Heart left ventricle (tissue), 16 donors: ENCODE measurements at regions not wholly inside any gene's neighbourhood (a gene's known extent, or its start where the extent isn't known, plus 50 kb on each side); places are given as distances from the start of the nearest gene placed in this dataset.

Source experiments
- ATAC-seq, 4 donors: fragments of 200-7000 bp; cut with Tn5 transposase; one replicate each; pipeline ENCODE4 v1.9.1; 2020 to 2022; ENCODE audit warnings: moderate library complexity in 4 of 4, mild to moderate bottlenecking in 3 of 4, moderate number of reproducible peaks in 1 of 4
- DNase-seq, 5 donors: peaks; one replicate each; pipeline ENCODE4 v3.0.0-alpha.2; 2020
- H3K27ac ChIP-seq, 12 donors: fragments of 200-600 bp; sonication (generic) in 4 of 12; one replicate each; pipeline versions ENCODE4 v1.5.0 to v1.8.0; 2016 to 2022; ENCODE audit warnings: mild to moderate bottlenecking in 2 of 12
- H3K27me3 ChIP-seq, 9 donors: fragments of 200-600 bp; sonication (generic) in 2 of 9; one replicate each; pipeline versions ENCODE4 v1.5.1 to v1.8.0; 2016 to 2022; ENCODE audit warnings: mild to moderate bottlenecking in 3 of 9
- H3K36me3 ChIP-seq, 9 donors: fragments of 200-600 bp; sonication (generic) in 2 of 9; one replicate each; pipeline versions ENCODE4 v1.5.0 to v1.8.0; 2018 to 2022; ENCODE audit warnings: mild to moderate bottlenecking in 2 of 9
- H3K4me1 ChIP-seq, 12 donors: fragments of 200-600 bp; sonication (generic) in 4 of 12; one replicate each; pipeline versions ENCODE4 v1.5.0 to v1.8.0; 2016 to 2022; ENCODE audit warnings: mild to moderate bottlenecking in 3 of 12
- H3K4me3 ChIP-seq, 12 donors: fragments of 200-600 bp; sonication (generic) in 4 of 12; one replicate each; pipeline versions ENCODE4 v1.5.0 to v1.8.0; 2017 to 2022; ENCODE audit warnings: mild to moderate bottlenecking in 9 of 12, moderate library complexity in 4 of 12
- H3K9me3 ChIP-seq, 12 donors: fragments of 200-600 bp; sonication (generic) in 4 of 12; one replicate each; pipeline versions ENCODE4 v1.5.0 to v1.8.0; 2016 to 2022; ENCODE audit warnings: mild to moderate bottlenecking in 1 of 12
- POLR2A ChIP-seq, 2 donors: fragments of 450-650 bp; IDR thresholded peaks; one replicate each; pipeline ENCODE4 v1.6.1; 2017; ENCODE audit warnings: antibody characterized with exemption in 2 of 2, mild to moderate bottlenecking in 2 of 2, moderate library complexity in 2 of 2
- WGBS, 4 donors: extraction: QIAGEN DNeasy Blood & Tissue Kit in 2 of 4; methylation state at CpG; one replicate each; pipeline versions ENCODE4 v1.1.5 to v1.1.7; 2013 to 2018; 5-methylcytosine and 5-hydroxymethylcytosine counted together
- intact Hi-C, 10 donors: fragments of 100-400 bp; cut with DNase I; formaldehyde crosslinking; loops; one replicate each; pipeline versions ENCODE4 v1.11.1 to v1.14.2; 2022
- TF ChIP-seq, protein P1 (sequence below), 12 donors: fragments of 200-600 bp; sonication (generic) in 4 of 12; IDR thresholded peaks; one replicate each; pipeline versions ENCODE4 v1.5.0 to v1.8.0; 2018 to 2022; ENCODE audit warnings: antibody characterized with exemption in 12 of 12, mild to moderate bottlenecking in 5 of 12
- donor health status: ischemic (EF 13 %, LVEDD 7.1; RV severe dilation, severe dysfunction).
- donor health status: healthy with polysubstance abuse.
- donor health status: DM: no; HTN: yes; CAD: no.
- donor health status: DM: no; HTN: no; CAD: no.
- donor health status: ischemic (EF 25% LVEDD 6.9; RV normal size, moderate dysfunction).
- donor health status: ischemic (EF 25% LVEDD 5.7; RV mildly dilated, moderate dysfunction).
- donor health status: healthy.
- donor health status: DM: yes; HTN: yes; CAD: no.
- donor health status: ischemic (EF 35%, LVEDD 5.7; RV mildly dilated, moderate dysfunction).
- donor health status: nonischemic (EF 11% LVEDD 7.7; RV severe dilation, severe dysfunction).
- donor health status: DM: yes; HTN: yes; CAD: no.
- donor health status: PGD.
- donor health status: ischemic (EF 29% LVEDD 5.4; RV normal size, mild dysfunction).
- donor health status: nonischemic (EF 23%, LVEDD 6.1; RV moderate dilation, normal function).

- TF ChIP-seq, protein P1, sequence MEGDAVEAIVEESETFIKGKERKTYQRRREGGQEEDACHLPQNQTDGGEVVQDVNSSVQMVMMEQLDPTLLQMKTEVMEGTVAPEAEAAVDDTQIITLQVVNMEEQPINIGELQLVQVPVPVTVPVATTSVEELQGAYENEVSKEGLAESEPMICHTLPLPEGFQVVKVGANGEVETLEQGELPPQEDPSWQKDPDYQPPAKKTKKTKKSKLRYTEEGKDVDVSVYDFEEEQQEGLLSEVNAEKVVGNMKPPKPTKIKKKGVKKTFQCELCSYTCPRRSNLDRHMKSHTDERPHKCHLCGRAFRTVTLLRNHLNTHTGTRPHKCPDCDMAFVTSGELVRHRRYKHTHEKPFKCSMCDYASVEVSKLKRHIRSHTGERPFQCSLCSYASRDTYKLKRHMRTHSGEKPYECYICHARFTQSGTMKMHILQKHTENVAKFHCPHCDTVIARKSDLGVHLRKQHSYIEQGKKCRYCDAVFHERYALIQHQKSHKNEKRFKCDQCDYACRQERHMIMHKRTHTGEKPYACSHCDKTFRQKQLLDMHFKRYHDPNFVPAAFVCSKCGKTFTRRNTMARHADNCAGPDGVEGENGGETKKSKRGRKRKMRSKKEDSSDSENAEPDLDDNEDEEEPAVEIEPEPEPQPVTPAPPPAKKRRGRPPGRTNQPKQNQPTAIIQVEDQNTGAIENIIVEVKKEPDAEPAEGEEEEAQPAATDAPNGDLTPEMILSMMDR (IDR thresholded peaks at IDR 0.05) = no peak
- TF ChIP-seq POLR2A (IDR thresholded peaks at IDR 0.05) = no peak
- DNase-seq (no peak), ATAC-seq (no peak)
- Histone ChIP-seq H3K27me3 (no peaks in the 10 kb centered on the region), H3K9me3 (peaks cover 0 to 8% (median 0%) of the 10 kb centered on the region in 12 donors), H3K27ac (no peak overlapping the region), H3K4me1 (no peaks in the 10 kb centered on the region), H3K4me3 (no peak overlapping the region), H3K36me3 (no peaks in the 10 kb centered on the region)
- 50 to 60% (median 56%) methylated on average over 5 of the region's 5 CpGs for WGBS, 4 donors
- intact Hi-C loops = loop anchor here in 2 of 10 donors (1.0 to 2.0 kb wide), 2 partner anchors 12 to 13 kb away; no protein-coding TSS in a partner anchor
Observed at GRCh38 chr2:65957886-65958285, 477.0 kb upstream of the MEIS1 start.

DNA sequence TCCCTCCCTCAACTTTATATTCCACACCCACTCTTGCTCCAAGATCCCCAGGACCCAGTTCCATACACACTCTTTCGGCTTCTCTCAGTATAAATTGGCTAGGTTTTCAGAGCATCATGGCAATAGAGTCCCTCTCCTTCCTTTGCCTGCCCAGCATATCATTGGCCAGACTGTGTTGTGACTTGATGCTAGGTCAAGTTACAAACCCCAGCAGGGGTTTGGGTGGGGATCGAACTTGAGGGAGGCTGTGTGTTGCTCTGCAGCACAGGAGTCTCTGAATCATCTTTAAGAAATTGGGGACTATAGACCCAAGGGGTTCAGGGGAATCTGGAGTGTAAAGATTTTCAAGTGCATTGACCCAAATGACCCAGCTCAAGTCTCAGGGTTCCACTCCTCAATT lies 477.5 kb upstream of the MEIS1 start:
- Histone ChIP-seq H3K4me1 (no peaks in the 10 kb centered on the region), H3K9me3 (peaks cover 0 to 8% (median 0%) of the 10 kb centered on the region in 12 donors), H3K36me3 (no peaks in the 10 kb centered on the region), H3K27me3 (no peaks in the 10 kb centered on the region), H3K4me3 (no peak overlapping the region), H3K27ac (no peak overlapping the region)
- DNase-seq (no peak), ATAC-seq (no peak)
- intact Hi-C loops = loop anchor here in 1 of 10 donors (2.0 kb wide), 1 partner anchor 13 kb away; no protein-coding TSS in a partner anchor
- 70 to 86% (median 77%) methylated on average over 2 of the region's 2 CpGs for WGBS, 4 donors
- no peak for TF ChIP-seq POLR2A (IDR thresholded peaks at IDR 0.05)
- TF ChIP-seq, protein P1 (IDR thresholded peaks at IDR 0.05) = no peak

DNA sequence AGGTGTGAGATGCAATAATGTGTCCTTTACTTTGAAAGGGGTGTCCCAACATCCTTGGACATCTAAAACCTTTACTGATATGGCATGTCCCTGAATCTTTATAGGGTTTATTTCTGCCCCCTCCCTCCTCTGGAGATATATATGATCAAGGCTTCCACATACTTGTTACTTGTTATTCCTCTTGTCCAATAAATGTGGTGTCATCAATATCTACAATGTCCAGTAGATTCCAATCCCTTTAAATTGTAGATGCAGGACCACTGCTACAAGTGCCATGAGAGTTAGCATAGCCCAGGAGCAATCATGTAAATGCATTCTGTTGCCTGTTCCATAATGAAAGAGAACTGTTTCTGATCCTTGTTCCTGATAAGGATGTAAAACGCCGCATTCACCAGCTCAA lies 479.7 kb upstream of the MEIS1 start:
- H3K36me3 ChIP-seq = no peaks in the 10 kb centered on the region
- DNase-seq (no peak), ATAC-seq (no peak)
- H3K4me1 ChIP-seq = no peaks in the 10 kb centered on the region
- no peak for TF ChIP-seq POLR2A (IDR thresholded peaks at IDR 0.05)
- TF ChIP-seq, protein P1 (IDR thresholded peaks at IDR 0.05) = no peak
- H3K4me3 ChIP-seq = no peak overlapping the region
- no peaks in the 10 kb centered on the region for H3K27me3 ChIP-seq
- WGBS, 4 donors = 89 to 97% (median 94%) methylated on average over 2 of the region's 2 CpGs
- H3K27ac ChIP-seq = no peak overlapping the region
- intact Hi-C loops = no loop called here
- peaks cover 0 to 8% (median 0%) of the 10 kb centered on the region in 12 donors for H3K9me3 ChIP-seq

- DNase-seq (no peak), ATAC-seq (no peak)
- Histone ChIP-seq H3K27ac (no peak overlapping the region), H3K27me3 (no peaks in the 10 kb centered on the region), H3K9me3 (peaks cover 0 to 8% (median 0%) of the 10 kb centered on the region in 12 donors), H3K4me3 (no peak overlapping the region), H3K4me1 (no peaks in the 10 kb centered on the region), H3K36me3 (no peaks in the 10 kb centered on the region)
- WGBS, 4 donors = 81 to 90% (median 89%) methylated on average over 5 of the region's 5 CpGs
- intact Hi-C loops = no loop called here
- no peak for TF ChIP-seq POLR2A (IDR thresholded peaks at IDR 0.05)
- TF ChIP-seq, protein P1 (IDR thresholded peaks at IDR 0.05) = no peak
Observed at GRCh38 chr2:65952966-65953761, 481.8 kb upstream of the MEIS1 start.
